Pons (tissue), 1 donor: ENCODE measurements at regions not wholly inside any gene's neighbourhood (a gene's known extent, or its start where the extent isn't known, plus 50 kb on each side); places are given as distances from the start of the nearest gene placed in this dataset.

Experiments used
- DNase-seq: peaks from one replicate; pipeline ENCODE4 v3.0.0-alpha.2; 2016; ENCODE audit warnings: low spot score

- peak; percentile 58 for DNase-seq
Measured at GRCh38 chr5:30050056-30050815, 1143.2 kb upstream of the CDH6 start.

GRCh38 chr5:30042677-30043076 lies 1150.8 kb upstream of the CDH6 start:
- DNase-seq = no peak

GRCh38 chr5:30041831-30042385 lies 1151.6 kb upstream of the CDH6 start:
- DNase-seq = no peak

GRCh38 chr5:30041291-30041690 lies 1152.2 kb upstream of the CDH6 start:
- DNase-seq = no peak

GRCh38 chr5:30040488-30041118 lies 1152.9 kb upstream of the CDH6 start:
- peak; percentile 87 for DNase-seq

- no peak for DNase-seq
Measured at GRCh38 chr5:30039379-30039778, 1154.1 kb upstream of the CDH6 start.

GRCh38 chr5:30034870-30035269 lies 1158.6 kb upstream of the CDH6 start:
- DNase-seq = no peak

- no peak for DNase-seq
Measured at GRCh38 chr5:30030101-30030500, 1163.4 kb upstream of the CDH6 start.

GRCh38 chr5:30001826-30002225 lies 1191.7 kb upstream of the CDH6 start:
- no peak for DNase-seq

- DNase-seq = no peak
Measured at GRCh38 chr5:30000231-30000630, 1193.3 kb upstream of the CDH6 start.

GRCh38 chr5:29995154-29995553 lies 1198.3 kb upstream of the CDH6 start:
- DNase-seq = no peak

GRCh38 chr5:29994519-29994918 lies 1199.0 kb upstream of the CDH6 start:
- DNase-seq = no peak

- no peak for DNase-seq
Measured at GRCh38 chr5:29993286-29993685, 1200.2 kb upstream of the CDH6 start.

GRCh38 chr5:29992248-29992647 lies 1201.2 kb upstream of the CDH6 start:
- DNase-seq = no peak

- DNase-seq = no peak
Measured at GRCh38 chr5:29990681-29991080, 1202.8 kb upstream of the CDH6 start.

- DNase-seq = no peak
Measured at GRCh38 chr5:29984156-29984540, 1209.3 kb upstream of the CDH6 start.

- DNase-seq = no peak
Measured at GRCh38 chr5:29983528-29984155, 1209.8 kb upstream of the CDH6 start.

GRCh38 chr5:29982457-29982856 lies 1211.0 kb upstream of the CDH6 start:
- DNase-seq = no peak

GRCh38 chr5:29972597-29972996 lies 1220.9 kb upstream of the CDH6 start:
- DNase-seq = no peak

- no peak for DNase-seq
Measured at GRCh38 chr5:29963956-29964355, 1229.5 kb upstream of the CDH6 start.

GRCh38 chr5:29960323-29960722 lies 1233.2 kb upstream of the CDH6 start:
- DNase-seq = no peak

GRCh38 chr5:29950416-29951145 lies 1242.9 kb upstream of the CDH6 start:
- no peak for DNase-seq
